Cardiac muscle cell (in vitro differentiated cells and primary cell): ENCODE measurements at regions not wholly inside any gene's neighbourhood (a gene's known extent, or its start where the extent isn't known, plus 50 kb on each side); places are given as distances from the start of the nearest gene placed in this dataset.
"Not testable (repeated sequence)": the region's sequence is repeated elsewhere in the genome, so short reads cannot be mapped to it uniquely, and the experiment has no call there.

Experiments
- DNase-seq, 2 donors: peaks; one replicate each; pipeline versions ENCODE4 v3.0.0 to v3.0.0-alpha.2; 2010 to 2017; ENCODE audit warnings: low read depth in 1 of 2, low spot score in 1 of 2
- H3K27ac ChIP-seq: fragments of 200-600 bp; sonication (generic); 2 replicates; pipeline ENCODE4 v1.5.1; 2016
- H3K27me3 ChIP-seq: fragments of 200-600 bp; sonication (generic); 2 replicates; pipeline ENCODE4 v1.6.0; 2016; ENCODE audit warnings: control low read depth
- H3K36me3 ChIP-seq: fragments of 200-600 bp; sonication (generic); 2 replicates; pipeline ENCODE4 v1.5.1; 2016; ENCODE audit warnings: control low read depth
- H3K4me1 ChIP-seq: fragments of 200-600 bp; sonication (generic); 2 replicates; pipeline ENCODE4 v1.8.1; 2017; ENCODE audit warnings: low read depth, mild to moderate bottlenecking, mixed run types
- H3K4me3 ChIP-seq: fragments of 200-600 bp; sonication (generic); 2 replicates; pipeline ENCODE4 v1.5.1; 2016; ENCODE audit warnings: mild to moderate bottlenecking
- H3K9me3 ChIP-seq: fragments of 200-600 bp; sonication (generic); 2 replicates; pipeline ENCODE4 v1.5.1; 2017; ENCODE audit warnings: low read depth, mild to moderate bottlenecking, control low read depth

- H3K27me3 ChIP-seq, H3K36me3 ChIP-seq, H3K27ac ChIP-seq, H3K4me1 ChIP-seq, DNase-seq, H3K9me3 ChIP-seq, H3K4me3 ChIP-seq: not testable (repeated sequence)
Measured at GRCh38 chr7:128561116-128561722, 84.7 kb downstream of the METTL2B start.

GRCh38 chr7:128562795-128563194, 86.2 kb downstream of the METTL2B start:
- DNase-seq, H3K4me3 ChIP-seq, H3K4me1 ChIP-seq, H3K27ac ChIP-seq, H3K36me3 ChIP-seq, H3K27me3 ChIP-seq, H3K9me3 ChIP-seq: not testable (repeated sequence)

- not testable (repeated sequence) for H3K9me3 ChIP-seq, H3K27me3 ChIP-seq, H3K27ac ChIP-seq, H3K36me3 ChIP-seq, DNase-seq, H3K4me1 ChIP-seq, H3K4me3 ChIP-seq
Measured at GRCh38 chr7:128564123-128564700, 87.7 kb downstream of the METTL2B start.

- not testable (repeated sequence) for H3K27me3 ChIP-seq, H3K4me3 ChIP-seq, DNase-seq
Measured at GRCh38 chr7:128564932-128565864, 88.7 kb downstream of the METTL2B start.

GRCh38 chr7:128575277-128575676, 96.8 kb upstream of the GARIN1A start:
- not testable (repeated sequence) for H3K4me1 ChIP-seq, H3K36me3 ChIP-seq, DNase-seq, H3K9me3 ChIP-seq, H3K27ac ChIP-seq, H3K4me3 ChIP-seq, H3K27me3 ChIP-seq

More at GRCh38 chr7:128564932-128565864, 88.7 kb downstream of the METTL2B start:
- H3K36me3 ChIP-seq, H3K9me3 ChIP-seq, H3K27ac ChIP-seq, H3K4me1 ChIP-seq: not testable (repeated sequence)

- not testable (repeated sequence) for H3K4me3 ChIP-seq, H3K36me3 ChIP-seq, H3K9me3 ChIP-seq, H3K27ac ChIP-seq, DNase-seq, H3K4me1 ChIP-seq, H3K27me3 ChIP-seq
Measured at GRCh38 chr7:128576953-128577352, 95.1 kb upstream of the GARIN1A start.

- not testable (repeated sequence) for H3K9me3 ChIP-seq, H3K27me3 ChIP-seq, H3K4me1 ChIP-seq, H3K4me3 ChIP-seq, H3K27ac ChIP-seq, H3K36me3 ChIP-seq, DNase-seq
Measured at GRCh38 chr7:128579843-128580242, 92.2 kb upstream of the GARIN1A start.

GRCh38 chr7:128581100-128581499, 91.0 kb upstream of the GARIN1A start:
- not testable (repeated sequence) for H3K27ac ChIP-seq, H3K27me3 ChIP-seq, H3K9me3 ChIP-seq, H3K36me3 ChIP-seq, H3K4me1 ChIP-seq, H3K4me3 ChIP-seq
- peak in 1 of 2 donors; percentile 60 for DNase-seq

- H3K27ac ChIP-seq, H3K36me3 ChIP-seq, H3K9me3 ChIP-seq, DNase-seq, H3K4me1 ChIP-seq, H3K27me3 ChIP-seq, H3K4me3 ChIP-seq: not testable (repeated sequence)
Measured at GRCh38 chr7:128581825-128582561, 90.1 kb upstream of the GARIN1A start.

GRCh38 chr7:128586715-128587114, 85.4 kb upstream of the GARIN1A start:
- H3K4me3 ChIP-seq, H3K27ac ChIP-seq, H3K9me3 ChIP-seq, H3K4me1 ChIP-seq, H3K27me3 ChIP-seq, H3K36me3 ChIP-seq, DNase-seq: not testable (repeated sequence)
